Ovary (tissue), 7 donors: ENCODE measurements at regions not wholly inside any gene's neighbourhood (a gene's known extent, or its start where the extent isn't known, plus 50 kb on each side); places are given as distances from the start of the nearest gene placed in this dataset.

ENCODE experiments used
- DNase-seq, 5 donors: peaks; one replicate each; pipeline ENCODE4 v3.0.0-alpha.2; 2019 to 2020
- H3K27ac ChIP-seq, 2 donors: fragments of 200-600 bp; one replicate each; pipeline versions ENCODE4 v1.5.1 to v1.8.0; 2019 to 2022
- H3K27me3 ChIP-seq: fragments of 200-600 bp; one replicate; pipeline ENCODE4 v1.8.0; 2022
- H3K36me3 ChIP-seq: fragments of 200-600 bp; sonication (generic); one replicate; pipeline ENCODE4 v1.5.1; 2019
- H3K4me1 ChIP-seq: one replicate; pipeline ENCODE4 v1.8.1; 2013; ENCODE audit warnings: mild to moderate bottlenecking, moderate library complexity; ENCODE audit not compliant: insufficient read depth
- H3K4me3 ChIP-seq: fragments of 200-600 bp; sonication (generic); one replicate; pipeline ENCODE4 v1.5.1; 2017
- H3K9me3 ChIP-seq, 2 donors: fragments of 200-600 bp in 1 of 2; sonication (generic) in 1 of 2; one replicate each; pipeline versions ENCODE4 v1.5.1 to v1.8.1; 2013 to 2019; ENCODE audit warnings: mild to moderate bottlenecking in 1 of 2, moderate library complexity in 1 of 2
- EP300 ChIP-seq: sonication (generic); formaldehyde crosslinking; IDR thresholded peaks from one replicate; pipeline ENCODE4 v1.6.1; 2017; ENCODE audit warnings: antibody characterized with exemption
- POLR2A ChIP-seq: fragments of 450-650 bp; IDR thresholded peaks from one replicate; pipeline ENCODE4 v1.6.1; 2017; ENCODE audit warnings: antibody characterized with exemption, mild to moderate bottlenecking, moderate library complexity
- WGBS, 3 donors: extraction: QIAGEN DNeasy Blood & Tissue Kit in 1 of 3; methylation state at CpG; one replicate each; pipeline versions ENCODE4 v1.1.5 to v1.1.7; 2013 to 2017; 5-methylcytosine and 5-hydroxymethylcytosine counted together
- intact Hi-C, 4 donors: fragments of 100-400 bp; cut with DNase I; formaldehyde crosslinking; loops; one replicate each; pipeline versions ENCODE4 v1.11.0 to v1.15.1; 2022 to 2023
- TF ChIP-seq, protein P1 (sequence below), 3 donors: fragments of 450-650 bp in 2 of 3; fragments of 200-600 bp in 1 of 3; IDR thresholded peaks; one replicate each; pipeline versions ENCODE4 v1.5.1 to v1.8.0; 2016 to 2022; ENCODE audit warnings: antibody characterized with exemption in 3 of 3, mild to moderate bottlenecking in 1 of 3
- donor health status: DM: no; HTN: no; CAD: no; lungs with moderate emphysema.
- donor health status: DM: no; HTN: no; CAD: no.
- donor health status: Bipolar disorder and iron deficiency.
- donor health status: DM: no; HTN: no; CAD: no.
- donor health status: DM: yes; HTN: yes; CAD: no.

GRCh38 chr20:19911810-19912382 is 105.3 kb upstream of the NAA20 start:
- Histone ChIP-seq H3K27ac (no peak overlapping the region), H3K4me1 (peaks cover 5% of the 10 kb centered on the region), H3K9me3 (no peaks in the 10 kb centered on the region), H3K36me3 (no peaks in the 10 kb centered on the region), H3K4me3 (no peak overlapping the region), H3K27me3 (no peaks in the 10 kb centered on the region)
- no peak for DNase-seq
- intact Hi-C loops = no loop called here
- no peak for TF ChIP-seq POLR2A
- TF ChIP-seq, protein P1, sequence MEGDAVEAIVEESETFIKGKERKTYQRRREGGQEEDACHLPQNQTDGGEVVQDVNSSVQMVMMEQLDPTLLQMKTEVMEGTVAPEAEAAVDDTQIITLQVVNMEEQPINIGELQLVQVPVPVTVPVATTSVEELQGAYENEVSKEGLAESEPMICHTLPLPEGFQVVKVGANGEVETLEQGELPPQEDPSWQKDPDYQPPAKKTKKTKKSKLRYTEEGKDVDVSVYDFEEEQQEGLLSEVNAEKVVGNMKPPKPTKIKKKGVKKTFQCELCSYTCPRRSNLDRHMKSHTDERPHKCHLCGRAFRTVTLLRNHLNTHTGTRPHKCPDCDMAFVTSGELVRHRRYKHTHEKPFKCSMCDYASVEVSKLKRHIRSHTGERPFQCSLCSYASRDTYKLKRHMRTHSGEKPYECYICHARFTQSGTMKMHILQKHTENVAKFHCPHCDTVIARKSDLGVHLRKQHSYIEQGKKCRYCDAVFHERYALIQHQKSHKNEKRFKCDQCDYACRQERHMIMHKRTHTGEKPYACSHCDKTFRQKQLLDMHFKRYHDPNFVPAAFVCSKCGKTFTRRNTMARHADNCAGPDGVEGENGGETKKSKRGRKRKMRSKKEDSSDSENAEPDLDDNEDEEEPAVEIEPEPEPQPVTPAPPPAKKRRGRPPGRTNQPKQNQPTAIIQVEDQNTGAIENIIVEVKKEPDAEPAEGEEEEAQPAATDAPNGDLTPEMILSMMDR (IDR thresholded peaks at IDR 0.05) = no peak
- no peak for TF ChIP-seq EP300
- WGBS, 3 donors = 80 to 93% (median 80%) methylated on average over 4 of the region's 4 CpGs

DNA sequence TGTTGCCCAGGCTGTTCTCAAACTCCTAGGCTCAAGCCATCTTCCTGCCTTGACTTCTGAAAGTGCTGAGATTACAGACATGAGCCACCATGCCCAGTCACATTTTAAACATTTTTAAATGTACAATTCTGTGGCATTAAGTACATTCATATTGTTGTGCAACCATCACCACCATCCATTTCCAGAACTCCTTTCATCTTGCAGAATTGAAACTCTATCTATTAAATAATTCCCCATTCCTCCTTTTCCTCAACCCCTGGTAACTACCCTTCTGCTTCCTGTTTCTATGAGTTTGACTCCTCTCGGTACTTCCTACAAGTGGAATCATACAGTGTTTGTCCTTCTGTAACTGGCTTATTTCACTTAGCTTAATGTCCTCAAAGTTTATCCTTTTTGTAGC is 103.8 kb upstream of the NAA20 start:
- Histone ChIP-seq H3K27me3 (no peaks in the 10 kb centered on the region), H3K36me3 (no peaks in the 10 kb centered on the region), H3K9me3 (no peaks in the 10 kb centered on the region), H3K4me1 (peaks cover 5% of the 10 kb centered on the region), H3K4me3 (no peak overlapping the region), H3K27ac (no peak overlapping the region)
- no peak for DNase-seq
- 95 to 98% (median 97%) methylated on average over 1 of the region's 1 CpG for WGBS, 3 donors
- intact Hi-C loops = no loop called here
- TF ChIP-seq POLR2A (no peak), EP300 (no peak)
- TF ChIP-seq, protein P1 (IDR thresholded peaks at IDR 0.05) = no peak

DNA sequence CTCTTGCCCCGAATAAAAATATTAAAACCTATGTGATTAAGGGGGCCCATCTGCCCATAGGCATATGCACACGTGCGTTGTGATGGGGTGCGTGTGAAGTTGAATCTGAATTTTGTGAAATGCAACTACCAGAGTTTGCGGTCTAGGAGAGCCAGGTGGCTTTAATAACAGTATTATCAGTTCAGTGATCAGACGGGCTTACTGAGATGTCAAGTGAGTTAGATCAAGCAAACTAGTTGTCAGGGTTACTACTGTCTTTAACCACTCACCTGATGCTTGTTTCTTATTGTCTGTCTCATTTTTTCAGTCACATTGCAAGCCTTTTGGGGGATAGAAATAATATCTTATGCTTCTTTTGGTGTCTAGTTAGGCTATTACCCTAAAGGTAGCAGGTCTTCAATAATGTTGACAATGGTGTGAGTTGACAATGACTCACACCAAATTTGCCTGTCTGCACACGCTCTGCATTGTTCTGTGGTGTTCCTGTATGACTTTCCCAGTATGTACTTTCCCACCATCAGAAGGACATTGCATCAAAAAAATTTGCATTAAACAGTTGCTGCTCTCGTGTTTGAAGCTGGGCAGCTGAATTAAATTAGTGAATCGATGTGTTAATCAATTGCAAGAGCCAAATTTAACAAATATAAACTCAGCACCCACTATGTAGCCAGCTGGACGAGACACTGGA is 103.1 kb upstream of the NAA20 start:
- 86 to 91% (median 90%) methylated on average over 10 of the region's 10 CpGs for WGBS, 3 donors
- Histone ChIP-seq H3K4me3 (no peak overlapping the region), H3K36me3 (no peaks in the 10 kb centered on the region), H3K9me3 (no peaks in the 10 kb centered on the region), H3K27me3 (no peaks in the 10 kb centered on the region), H3K4me1 (peaks cover 5% of the 10 kb centered on the region), H3K27ac (no peak overlapping the region)
- TF ChIP-seq, protein P1 (IDR thresholded peaks at IDR 0.05) = no peak
- TF ChIP-seq EP300 = no peak
- TF ChIP-seq POLR2A = no peak
- intact Hi-C loops = no loop called here
- no peak for DNase-seq

DNA sequence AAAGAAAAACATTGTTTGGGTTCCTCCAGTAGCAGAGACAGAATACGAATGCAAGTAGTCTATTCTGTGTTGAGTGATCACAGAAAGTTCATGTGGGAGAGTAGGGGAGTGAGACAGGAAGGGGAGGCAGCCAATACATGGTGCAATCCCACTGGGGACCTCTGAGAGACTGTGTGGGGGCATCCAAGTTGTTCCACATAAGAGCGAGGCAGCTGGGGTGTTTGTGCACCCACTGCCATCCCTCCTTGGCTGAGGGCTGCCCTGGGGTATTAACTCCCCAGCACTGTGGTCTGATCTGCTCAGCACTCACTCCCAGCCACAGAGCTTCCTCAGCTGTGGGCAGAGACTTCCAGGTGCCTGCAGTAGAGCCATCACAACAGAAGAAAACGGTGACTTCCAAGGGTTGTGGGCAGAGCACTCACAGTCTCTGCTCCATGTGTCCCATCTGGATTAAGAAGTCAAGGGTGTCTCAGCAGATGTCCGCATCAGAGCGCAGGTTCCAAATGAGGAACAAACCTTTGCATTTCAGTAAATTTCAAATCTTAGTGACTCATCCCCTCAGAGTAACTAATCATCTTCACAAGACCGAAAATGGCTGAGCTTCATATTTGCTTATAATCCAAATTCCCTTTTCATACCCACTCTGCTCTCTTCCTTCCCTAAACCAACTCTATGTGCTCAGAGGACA is 101.9 kb upstream of the NAA20 start:
- peaks cover 5% of the 10 kb centered on the region for H3K4me1 ChIP-seq
- no peaks in the 10 kb centered on the region for H3K36me3 ChIP-seq
- TF ChIP-seq POLR2A = no peak
- no peak for TF ChIP-seq EP300
- H3K27ac ChIP-seq = no peak overlapping the region
- H3K9me3 ChIP-seq = no peaks in the 10 kb centered on the region
- no peak overlapping the region for H3K4me3 ChIP-seq
- no peaks in the 10 kb centered on the region for H3K27me3 ChIP-seq
- intact Hi-C loops = no loop called here
- WGBS, 3 donors = 48 to 72% (median 55%) methylated on average over 6 of the region's 6 CpGs
- no peak for DNase-seq
